Choroid plexus epithelial cell (primary cell): ENCODE measurements at regions not wholly inside any gene's neighbourhood (a gene's known extent, or its start where the extent isn't known, plus 50 kb on each side); places are given as distances from the start of the nearest gene placed in this dataset.

ENCODE experiments used
- DNase-seq: peaks from one replicate; pipeline ENCODE4 v3.0.0-alpha.2; 2010; ENCODE audit warnings: low read depth
- H3K4me3 ChIP-seq: 2 replicates; pipeline ENCODE4 v1.5.1; 2011; ENCODE audit warnings: low read depth, mild to moderate bottlenecking, control low read depth, low read length, moderate library complexity
- TF ChIP-seq, protein P1 (sequence below): conservative IDR thresholded peaks from 2 replicates; pipeline ENCODE4 v1.5.1; 2011; ENCODE audit warnings: low read depth, mild to moderate bottlenecking, control low read depth, inconsistent platforms, low read length, moderate library complexity

DNA sequence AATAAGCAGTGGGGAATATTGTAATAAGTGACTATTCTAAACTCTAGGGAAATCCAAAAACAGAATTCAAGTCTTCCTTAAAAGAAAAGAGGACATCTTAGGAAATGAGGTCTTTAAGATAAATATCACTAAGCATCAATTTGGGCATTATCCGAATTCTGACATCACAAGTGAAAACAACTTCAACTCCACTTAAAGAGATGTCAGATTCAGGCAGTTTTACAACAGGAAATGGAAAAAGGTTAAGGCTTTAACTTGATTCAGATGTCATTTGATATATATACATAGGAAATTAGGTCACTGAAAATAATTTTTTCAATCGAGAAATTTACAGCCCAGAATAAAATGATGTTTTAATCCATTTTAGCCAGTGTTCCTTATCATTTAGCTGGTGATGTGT is 435.4 kb downstream of the SETD4 start:
- no peak overlapping the region for H3K4me3 ChIP-seq
- TF ChIP-seq, protein P1, sequence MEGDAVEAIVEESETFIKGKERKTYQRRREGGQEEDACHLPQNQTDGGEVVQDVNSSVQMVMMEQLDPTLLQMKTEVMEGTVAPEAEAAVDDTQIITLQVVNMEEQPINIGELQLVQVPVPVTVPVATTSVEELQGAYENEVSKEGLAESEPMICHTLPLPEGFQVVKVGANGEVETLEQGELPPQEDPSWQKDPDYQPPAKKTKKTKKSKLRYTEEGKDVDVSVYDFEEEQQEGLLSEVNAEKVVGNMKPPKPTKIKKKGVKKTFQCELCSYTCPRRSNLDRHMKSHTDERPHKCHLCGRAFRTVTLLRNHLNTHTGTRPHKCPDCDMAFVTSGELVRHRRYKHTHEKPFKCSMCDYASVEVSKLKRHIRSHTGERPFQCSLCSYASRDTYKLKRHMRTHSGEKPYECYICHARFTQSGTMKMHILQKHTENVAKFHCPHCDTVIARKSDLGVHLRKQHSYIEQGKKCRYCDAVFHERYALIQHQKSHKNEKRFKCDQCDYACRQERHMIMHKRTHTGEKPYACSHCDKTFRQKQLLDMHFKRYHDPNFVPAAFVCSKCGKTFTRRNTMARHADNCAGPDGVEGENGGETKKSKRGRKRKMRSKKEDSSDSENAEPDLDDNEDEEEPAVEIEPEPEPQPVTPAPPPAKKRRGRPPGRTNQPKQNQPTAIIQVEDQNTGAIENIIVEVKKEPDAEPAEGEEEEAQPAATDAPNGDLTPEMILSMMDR, result no peak
- no peak for DNase-seq

DNA sequence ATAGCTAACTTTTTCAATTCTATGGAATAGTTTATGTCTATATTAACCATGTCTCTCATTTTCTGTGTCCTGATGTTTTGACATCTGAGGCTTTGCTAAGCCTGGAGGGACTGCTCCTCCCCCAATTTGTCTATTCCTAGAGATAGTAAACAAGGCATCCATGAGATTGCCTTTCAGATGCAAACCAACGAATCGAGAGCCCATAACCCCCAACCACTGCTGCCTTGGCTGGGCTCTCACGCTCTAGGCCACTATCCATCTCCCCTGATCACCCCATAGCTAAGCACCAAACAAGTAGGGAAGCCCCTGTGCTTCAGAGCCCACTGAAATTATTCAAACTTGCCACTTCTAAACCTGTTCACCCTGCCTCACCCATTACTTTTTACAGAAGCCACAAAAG is 437.7 kb downstream of the SETD4 start:
- TF ChIP-seq, protein P1, result no peak
- DNase-seq, result no peak
- no peak overlapping the region for H3K4me3 ChIP-seq

DNA sequence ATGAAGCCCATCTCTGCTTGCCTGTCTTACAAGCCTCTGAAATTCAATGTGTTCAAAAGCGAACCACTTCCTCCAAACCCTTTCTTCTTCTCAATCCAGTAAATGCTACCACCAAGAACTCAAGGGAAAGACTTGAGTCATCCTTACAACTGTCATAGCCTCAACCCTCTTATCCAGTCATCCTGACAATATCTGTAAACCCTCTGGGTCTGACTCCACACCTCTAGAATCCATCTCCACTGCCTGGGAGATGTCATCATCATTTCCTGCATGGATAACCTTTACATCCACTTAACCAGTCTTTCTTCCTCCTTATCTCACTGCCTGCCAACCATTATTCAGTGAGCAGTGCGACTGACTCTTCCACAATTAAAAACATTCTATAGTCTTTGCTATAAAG is 441.1 kb downstream of the SETD4 start:
- TF ChIP-seq, protein P1, result no peak
- H3K4me3 ChIP-seq, result no peak overlapping the region
- DNase-seq, result peak; percentile 43

DNA sequence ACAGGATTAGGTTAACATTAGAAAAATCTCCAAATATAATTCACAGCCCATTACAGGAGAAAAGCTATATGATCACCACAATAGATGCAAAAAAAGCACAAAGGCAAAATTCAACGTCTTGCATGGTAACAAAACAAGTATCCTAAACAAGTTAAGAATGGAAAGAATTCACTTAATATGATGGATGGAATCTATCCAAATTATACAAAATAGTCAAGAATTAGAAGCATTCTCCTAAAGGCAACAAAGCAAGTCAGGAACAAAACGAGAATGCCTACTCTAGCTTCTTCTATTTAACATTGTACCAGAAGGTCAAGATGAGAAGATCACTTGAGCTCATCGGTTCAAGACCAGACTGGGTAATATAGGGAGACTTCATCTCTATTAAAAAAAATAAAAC is 442.8 kb downstream of the SETD4 start:
- no peak overlapping the region for H3K4me3 ChIP-seq
- DNase-seq, result no peak
- TF ChIP-seq, protein P1, result no peak

DNA sequence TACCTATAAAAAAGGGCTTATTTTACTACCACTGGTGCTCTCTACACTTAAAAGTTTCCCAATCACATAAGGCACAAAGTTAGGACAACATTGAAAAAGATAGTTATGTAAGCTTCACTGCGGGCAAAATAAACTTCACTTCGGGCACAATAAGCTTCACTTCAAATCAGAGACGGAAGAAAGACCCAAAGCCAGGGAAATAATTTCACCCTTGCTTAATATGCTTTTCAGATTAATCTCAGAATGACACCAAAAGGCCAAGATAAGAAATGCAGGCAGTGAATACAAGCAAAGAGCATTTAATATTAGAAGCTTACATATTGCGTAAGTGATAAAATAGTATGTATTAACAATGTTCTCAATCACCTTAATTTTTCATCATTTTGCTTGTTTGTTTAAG is 444.2 kb downstream of the SETD4 start:
- H3K4me3 ChIP-seq, result no peak overlapping the region
- DNase-seq, result peak; percentile 79
- TF ChIP-seq, protein P1, result peak; percentile 61

DNA sequence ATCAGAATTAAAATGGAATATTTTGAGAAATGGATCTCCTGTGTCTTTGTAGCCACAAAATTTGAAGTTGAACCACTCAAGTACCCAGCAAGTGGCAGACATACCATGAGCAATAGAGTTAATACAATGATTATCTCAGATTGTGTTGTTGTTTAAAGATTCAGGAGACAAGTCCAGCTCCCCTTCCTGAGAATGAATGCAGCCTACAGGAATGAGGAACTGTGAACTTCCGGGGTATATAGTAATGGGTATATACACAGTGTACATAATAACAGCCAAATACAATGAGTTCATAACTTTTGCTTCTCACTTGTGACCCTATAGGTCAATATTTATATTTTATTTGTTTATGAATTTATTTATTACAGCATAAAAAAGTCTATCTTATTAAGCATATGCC is 445.0 kb downstream of the SETD4 start:
- no peak for DNase-seq
- H3K4me3 ChIP-seq, result no peak overlapping the region
- TF ChIP-seq, protein P1, result no peak

DNA sequence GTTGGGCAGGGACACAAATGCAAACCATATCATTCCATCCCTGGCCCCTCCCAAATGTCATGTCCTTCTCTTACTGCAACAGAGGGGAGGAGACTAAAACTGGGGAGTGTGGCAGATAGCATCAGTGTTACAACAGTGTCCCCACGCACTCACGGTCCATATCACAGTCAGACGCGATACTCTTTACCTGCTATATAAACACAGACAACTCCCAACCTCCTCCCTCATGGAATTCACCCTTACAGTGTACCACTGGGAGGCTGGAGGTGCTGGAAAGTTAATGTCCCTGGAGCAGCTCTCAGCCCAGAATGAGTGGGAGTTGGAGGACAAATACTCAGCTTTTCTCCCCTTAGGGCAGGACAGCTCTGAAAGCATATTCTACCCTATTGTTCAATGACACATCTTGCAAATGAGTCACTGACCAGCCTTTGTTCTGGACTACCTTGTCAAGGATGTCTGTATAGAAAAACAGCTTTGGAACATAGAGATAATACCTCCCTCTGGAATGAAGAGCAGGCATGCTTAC is 445.9 kb downstream of the SETD4 start:
- DNase-seq, result no peak
- TF ChIP-seq, protein P1, result no peak

More for the DNA sequence above, 445.9 kb downstream of the SETD4 start:
- H3K4me3 ChIP-seq, result no peak overlapping the region
